Activated T-cell treated with anti-CD3 and anti-CD28 coated beads, Interleukin-2, amount 50 U/mL, for 24 hours (primary cell): ENCODE measurements at regions not wholly inside any gene's neighbourhood (a gene's known extent, or its start where the extent isn't known, plus 50 kb on each side); places are given as distances from the start of the nearest gene placed in this dataset.

Experiments
- DNase-seq: peaks from one replicate; pipeline ENCODE4 v3.0.0-alpha.2; 2020
- H3K27ac Mint-ChIP-seq: 2 replicates; pipeline ENCODE4 v1.8.0; 2020; ENCODE audit warnings: mild to moderate bottlenecking, mixed read lengths
- H3K27me3 Mint-ChIP-seq: 2 replicates; pipeline ENCODE4 v1.8.0; 2020; ENCODE audit warnings: mixed read lengths
- H3K36me3 Mint-ChIP-seq: 2 replicates; pipeline ENCODE4 v1.8.0; 2020; ENCODE audit warnings: low read depth, mixed read lengths
- H3K4me1 Mint-ChIP-seq: 2 replicates; pipeline ENCODE4 v1.8.0; 2020; ENCODE audit warnings: low read depth, mixed read lengths
- H3K4me3 Mint-ChIP-seq: 2 replicates; pipeline ENCODE4 v1.8.0; 2020; ENCODE audit warnings: mild to moderate bottlenecking, moderate library complexity, mixed read lengths
- H3K9me3 Mint-ChIP-seq: 2 replicates; pipeline ENCODE4 v1.8.0; 2020; ENCODE audit warnings: mixed read lengths

DNA sequence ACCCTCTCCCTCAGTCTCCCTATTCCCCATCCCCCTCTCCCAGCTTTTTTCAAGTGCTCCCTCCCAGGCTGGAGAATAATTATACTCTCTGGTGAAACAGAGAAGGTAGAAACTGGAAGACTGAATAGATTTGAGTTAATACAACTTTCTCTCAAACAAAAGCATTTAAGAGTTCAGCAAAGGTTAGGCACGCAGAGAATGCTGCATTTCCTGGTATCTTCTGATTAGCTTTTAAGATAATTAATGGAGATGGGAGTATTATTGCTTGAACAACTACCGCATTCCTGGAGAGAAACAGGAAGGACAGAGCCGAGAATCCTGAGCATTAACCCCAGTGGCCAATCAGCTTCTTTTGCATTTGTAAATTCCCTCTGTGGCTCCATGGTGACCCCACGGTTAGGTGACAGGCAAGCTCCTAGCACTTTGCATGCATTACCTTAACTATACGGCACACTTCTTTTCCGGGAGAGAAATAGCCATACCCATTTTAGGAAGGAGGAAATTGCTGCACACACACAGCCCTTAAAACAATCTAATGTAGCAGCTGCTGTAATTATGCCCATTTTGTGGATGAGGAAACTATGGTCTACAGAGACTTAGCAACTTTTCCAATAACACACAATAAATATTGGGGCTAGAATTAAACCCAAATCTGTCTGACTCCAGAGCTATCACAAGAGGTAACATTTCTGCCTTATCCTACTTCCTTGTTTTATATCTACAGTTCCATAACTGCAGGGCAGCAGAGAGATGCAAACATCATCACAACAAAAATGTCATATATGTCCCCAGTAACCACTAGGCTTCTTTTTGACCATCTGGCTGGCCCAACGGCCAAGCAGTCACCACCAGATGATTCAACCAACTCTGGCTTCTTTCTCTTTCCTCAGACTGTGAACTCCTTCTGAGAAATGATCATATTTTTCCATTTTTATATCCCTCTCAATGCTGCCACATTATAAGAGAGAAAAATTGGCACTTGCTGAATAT, 169.9 kb downstream of the CD24 start:
- peaks cover 18% of the 10 kb centered on the region for H3K9me3 Mint-ChIP-seq
- no peak for DNase-seq

DNA sequence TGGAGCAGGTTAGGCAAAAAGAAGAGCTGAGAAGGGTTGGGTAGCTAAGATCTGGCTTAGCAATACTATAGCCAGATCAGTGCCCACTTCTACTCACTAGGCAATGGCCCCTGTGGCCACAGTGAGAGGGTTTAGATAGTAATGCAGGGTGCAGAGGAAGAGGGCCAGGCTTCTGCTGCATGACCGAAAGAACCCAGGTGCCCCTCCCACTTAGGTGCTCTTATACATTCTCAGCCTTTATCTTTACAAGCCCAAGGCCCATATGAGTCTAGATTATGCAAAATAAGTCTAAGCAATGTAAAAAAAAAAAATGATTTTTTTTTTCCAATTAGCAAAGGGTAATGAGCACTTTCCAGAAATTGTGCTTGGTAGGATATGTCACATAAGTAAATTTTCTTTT, 171.3 kb downstream of the CD24 start:
- Mint-ChIP-seq H3K9me3 (peaks cover 7% of the 10 kb centered on the region), H3K4me3 (no peak overlapping the region), H3K4me1 (peaks cover 3% of the 10 kb centered on the region), H3K27me3 (peaks cover 39% of the 10 kb centered on the region), H3K27ac (no peak overlapping the region), H3K36me3 (no peaks in the 10 kb centered on the region)
- DNase-seq, result no peak

More for the DNA sequence above, 169.9 kb downstream of the CD24 start:
- H3K36me3 Mint-ChIP-seq, result no peaks in the 10 kb centered on the region
- no peaks in the 10 kb centered on the region for H3K4me1 Mint-ChIP-seq
- H3K4me3 Mint-ChIP-seq, result no peak overlapping the region
- peaks cover 34% of the 10 kb centered on the region for H3K27me3 Mint-ChIP-seq
- H3K27ac Mint-ChIP-seq, result no peak overlapping the region

GRCh38 chr6:106802139-106802538, 172.4 kb downstream of the CD24 start:
- no peaks in the 10 kb centered on the region for H3K9me3 Mint-ChIP-seq
- no peak overlapping the region for H3K4me3 Mint-ChIP-seq

DNA sequence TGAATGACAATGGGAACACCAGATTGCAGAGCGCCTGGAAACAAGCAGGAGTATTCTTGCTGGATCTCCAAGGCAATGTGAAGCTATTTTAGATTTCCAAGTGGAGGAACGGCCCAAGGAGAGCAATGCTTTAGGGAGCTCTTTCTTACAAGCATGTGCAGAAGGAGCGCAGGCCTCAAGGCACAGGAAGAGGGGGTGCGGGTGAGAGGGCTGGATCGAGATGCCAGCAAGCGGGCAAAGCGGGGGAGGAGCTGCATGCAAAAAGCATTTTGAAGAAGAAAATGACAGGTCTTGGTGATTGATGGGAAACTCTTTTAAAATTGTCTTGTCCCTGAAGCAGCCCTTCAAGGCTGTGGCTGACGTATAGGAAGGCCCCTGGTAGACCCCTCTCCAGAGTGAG, 171.9 kb downstream of the QRSL1 start:
- H3K4me3 Mint-ChIP-seq, result no peak overlapping the region
- peaks cover 3% of the 10 kb centered on the region for H3K4me1 Mint-ChIP-seq
- H3K27me3 Mint-ChIP-seq, result peaks cover 41% of the 10 kb centered on the region
- H3K36me3 Mint-ChIP-seq, result no peaks in the 10 kb centered on the region
- no peak overlapping the region for H3K27ac Mint-ChIP-seq
- no peaks in the 10 kb centered on the region for H3K9me3 Mint-ChIP-seq
- DNase-seq, result no peak

More at GRCh38 chr6:106802139-106802538, 172.4 kb downstream of the CD24 start:
- Mint-ChIP-seq H3K4me1 (peaks cover 3% of the 10 kb centered on the region), H3K27me3 (peaks cover 44% of the 10 kb centered on the region), H3K27ac (no peak overlapping the region), H3K36me3 (no peaks in the 10 kb centered on the region)
- no peak for DNase-seq

GRCh38 chr6:106800379-106800778, 171.0 kb downstream of the QRSL1 start:
- H3K36me3 Mint-ChIP-seq, result no peaks in the 10 kb centered on the region

DNA sequence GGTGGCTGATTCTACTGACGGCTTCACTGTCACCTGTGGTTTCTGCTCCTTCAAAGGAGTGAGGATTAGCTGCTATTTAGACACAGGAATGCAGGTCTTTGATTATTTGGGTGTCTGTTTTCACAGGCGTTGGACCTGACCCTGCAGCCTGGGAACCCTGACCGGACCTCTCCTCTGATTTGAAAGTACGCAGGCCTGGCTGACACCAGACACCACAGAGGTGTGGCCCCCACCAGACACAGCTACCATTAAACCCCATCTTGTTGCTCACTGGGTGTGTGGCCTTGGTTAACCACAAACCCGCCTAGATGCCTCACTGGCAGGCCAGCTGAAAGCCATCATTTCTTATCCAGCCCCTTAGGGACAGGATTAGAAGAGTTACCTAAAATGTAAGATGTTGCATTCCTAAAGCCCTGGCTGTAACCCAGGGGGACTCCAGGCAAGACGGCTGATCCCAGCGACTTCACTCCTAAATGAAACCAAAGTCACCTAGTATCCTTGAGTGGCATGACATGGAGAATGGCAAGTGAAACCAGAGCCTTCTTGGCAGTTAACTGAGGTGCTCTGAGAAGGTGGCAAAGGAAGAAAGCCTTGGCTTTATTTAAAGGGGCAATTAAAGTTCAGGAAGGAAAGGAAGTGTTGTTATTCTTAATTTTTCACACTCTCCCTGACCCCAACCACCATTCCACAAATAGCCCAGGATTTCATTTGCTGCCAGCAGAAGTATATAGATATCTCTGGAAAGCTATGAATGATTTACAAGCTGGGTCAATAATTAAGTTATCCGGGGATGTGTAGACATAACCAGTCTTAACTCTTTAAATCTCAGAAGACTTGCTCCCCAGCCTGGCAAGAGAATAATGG, 169.9 kb downstream of the QRSL1 start:
- no peaks in the 10 kb centered on the region for H3K36me3 Mint-ChIP-seq
- DNase-seq, result no peak
- peaks cover 3% of the 10 kb centered on the region for H3K4me1 Mint-ChIP-seq
- no peak overlapping the region for H3K27ac Mint-ChIP-seq
- no peaks in the 10 kb centered on the region for H3K9me3 Mint-ChIP-seq
- peaks cover 45% of the 10 kb centered on the region for H3K27me3 Mint-ChIP-seq
- no peak overlapping the region for H3K4me3 Mint-ChIP-seq

More at GRCh38 chr6:106800379-106800778, 171.0 kb downstream of the QRSL1 start:
- peaks cover 48% of the 10 kb centered on the region for H3K27me3 Mint-ChIP-seq
- H3K4me1 Mint-ChIP-seq, result peaks cover 3% of the 10 kb centered on the region
- H3K4me3 Mint-ChIP-seq, result no peak overlapping the region
- no peaks in the 10 kb centered on the region for H3K9me3 Mint-ChIP-seq
- DNase-seq, result no peak
- H3K27ac Mint-ChIP-seq, result no peak overlapping the region

GRCh38 chr6:106797186-106797585, 167.8 kb downstream of the QRSL1 start:
- Mint-ChIP-seq H3K9me3 (no peaks in the 10 kb centered on the region), H3K4me1 (peaks cover 3% of the 10 kb centered on the region), H3K27ac (no peak overlapping the region), H3K4me3 (no peak overlapping the region), H3K36me3 (no peaks in the 10 kb centered on the region), H3K27me3 (peaks cover 54% of the 10 kb centered on the region)
- no peak for DNase-seq

GRCh38 chr6:106796781-106797180, 167.4 kb downstream of the QRSL1 start:
- no peak overlapping the region for H3K4me3 Mint-ChIP-seq
- H3K27me3 Mint-ChIP-seq, result peaks cover 52% of the 10 kb centered on the region
- DNase-seq, result no peak
- no peaks in the 10 kb centered on the region for H3K36me3 Mint-ChIP-seq
- H3K9me3 Mint-ChIP-seq, result no peaks in the 10 kb centered on the region
- H3K27ac Mint-ChIP-seq, result no peak overlapping the region
- peaks cover 3% of the 10 kb centered on the region for H3K4me1 Mint-ChIP-seq

GRCh38 chr6:106794129-106794528, 164.8 kb downstream of the QRSL1 start:
- Mint-ChIP-seq H3K9me3 (no peaks in the 10 kb centered on the region), H3K4me1 (peaks cover 1% of the 10 kb centered on the region), H3K27me3 (peaks cover 32% of the 10 kb centered on the region), H3K4me3 (no peak overlapping the region), H3K36me3 (no peaks in the 10 kb centered on the region), H3K27ac (no peak overlapping the region)
- no peak for DNase-seq

DNA sequence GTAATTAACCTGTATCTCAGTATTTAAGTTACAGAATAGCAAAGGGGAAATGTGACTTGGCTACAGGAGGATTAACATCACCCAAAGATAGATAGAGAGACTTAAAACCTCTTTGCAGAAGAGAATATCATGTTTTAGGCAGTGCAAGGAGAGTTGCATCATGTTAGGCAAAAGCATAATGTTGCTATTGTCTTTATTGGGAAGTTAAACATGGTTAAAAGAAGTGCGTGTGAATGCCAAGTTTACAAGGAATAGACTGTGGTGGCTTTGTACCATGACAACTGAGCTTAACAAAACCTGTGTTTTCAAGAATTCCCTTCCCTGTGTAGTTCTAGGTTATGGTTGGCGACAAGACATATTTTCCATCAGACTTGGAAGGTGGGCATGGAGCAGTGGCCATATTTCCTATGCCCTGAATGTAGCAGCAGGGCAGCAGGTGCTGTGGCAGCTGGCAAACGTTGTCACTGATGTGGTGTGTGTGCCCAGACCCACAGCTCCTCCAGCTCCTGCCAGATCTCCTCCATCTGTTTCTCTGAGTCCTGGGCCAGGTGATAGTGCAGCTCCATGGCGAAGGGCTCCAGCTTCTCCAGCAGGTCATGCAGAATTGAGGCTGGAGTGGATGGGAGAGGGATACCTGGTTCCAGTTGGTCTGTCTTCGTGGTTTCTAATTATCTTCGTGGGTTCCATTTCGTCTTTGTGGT, 163.3 kb downstream of the QRSL1 start:
- Mint-ChIP-seq H3K9me3 (no peaks in the 10 kb centered on the region), H3K4me3 (no peak overlapping the region), H3K27me3 (peaks cover 27% of the 10 kb centered on the region), H3K4me1 (no peaks in the 10 kb centered on the region), H3K27ac (no peak overlapping the region), H3K36me3 (no peaks in the 10 kb centered on the region)
- no peak for DNase-seq

GRCh38 chr6:106790935-106791334, 161.6 kb downstream of the QRSL1 start:
- Mint-ChIP-seq H3K27ac (no peak overlapping the region), H3K4me1 (no peaks in the 10 kb centered on the region), H3K4me3 (no peak overlapping the region), H3K27me3 (peaks cover 22% of the 10 kb centered on the region), H3K9me3 (no peaks in the 10 kb centered on the region), H3K36me3 (no peaks in the 10 kb centered on the region)
- DNase-seq, result no peak

- Mint-ChIP-seq H3K4me1 (no peaks in the 10 kb centered on the region), H3K4me3 (no peak overlapping the region), H3K27me3 (peaks cover 16% of the 10 kb centered on the region), H3K27ac (no peak overlapping the region), H3K9me3 (no peaks in the 10 kb centered on the region), H3K36me3 (no peaks in the 10 kb centered on the region)
- DNase-seq, result no peak
Measured at GRCh38 chr6:106790149-106790770, 160.9 kb downstream of the QRSL1 start.

DNA sequence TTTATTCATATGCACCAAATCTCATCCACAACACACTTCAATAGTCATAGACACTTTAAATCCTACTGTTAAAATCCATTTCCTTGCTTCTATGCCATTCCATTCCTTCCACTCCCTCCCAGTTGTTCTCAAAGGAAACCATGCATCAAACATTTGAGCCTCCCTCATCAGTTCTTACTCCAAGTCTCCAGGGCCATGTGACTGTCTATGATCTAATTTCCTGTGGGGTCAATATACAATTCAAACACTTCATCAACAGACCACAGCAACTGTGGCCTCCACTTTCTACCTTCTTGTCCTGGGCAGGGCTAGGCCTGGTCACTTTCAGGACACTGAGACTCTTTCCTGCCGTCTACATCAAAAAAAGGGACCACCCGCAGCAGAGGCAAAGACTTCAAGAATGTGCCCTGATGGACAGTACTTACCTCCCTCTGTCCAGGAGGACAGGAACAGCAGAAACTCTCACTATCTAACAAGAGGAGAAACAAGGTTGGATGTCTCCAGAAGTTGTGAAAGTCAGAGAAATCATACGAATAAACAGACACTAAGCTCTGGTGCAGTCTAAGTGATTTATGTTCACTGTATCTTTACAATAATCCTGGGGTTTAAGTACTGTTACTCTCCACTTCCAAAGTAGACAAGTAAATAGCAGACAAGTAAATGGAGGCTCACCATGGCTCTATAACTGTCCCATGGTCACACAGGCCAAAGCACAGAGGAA, 160.2 kb downstream of the QRSL1 start:
- Mint-ChIP-seq H3K36me3 (no peaks in the 10 kb centered on the region), H3K9me3 (no peaks in the 10 kb centered on the region), H3K27me3 (peaks cover 16% of the 10 kb centered on the region), H3K4me1 (no peaks in the 10 kb centered on the region), H3K4me3 (no peak overlapping the region), H3K27ac (no peak overlapping the region)
- no peak for DNase-seq
